ENCODE measurements at regions not wholly inside any gene's neighbourhood (a gene's known extent, or its start where the extent isn't known, plus 50 kb on each side); places are given as distances from the start of the nearest gene placed in this dataset.

- TF ChIP-seq PREB (CRISPR knock-in tag; IDR thresholded peaks at IDR 0.05) (no peak), USF2 (IDR thresholded peaks at IDR 0.05; ENCODE audit: low read depth, low read length) (no peak), USF2 (CRISPR knock-in tag; IDR thresholded peaks at IDR 0.05; ENCODE audit: borderline replicate concordance) (no peak), ZNF569 (CRISPR knock-in tag; IDR thresholded peaks at IDR 0.05; ENCODE audit: borderline replicate concordance) (no peak), ZSCAN29 (CRISPR knock-in tag; conservative IDR thresholded peaks at IDR 0.05) (no peak), ETV5 (CRISPR knock-in tag; IDR thresholded peaks at IDR 0.05; ENCODE audit: borderline replicate concordance) (no peak), CREB1 (IDR thresholded peaks at IDR 0.05) (no peak), CREB1 (CRISPR knock-in tag; IDR thresholded peaks at IDR 0.05) (no peak), ATF1 (CRISPR knock-in tag; IDR thresholded peaks at IDR 0.05) (no peak), ZNF274 (CRISPR knock-in tag; IDR thresholded peaks at IDR 0.05) (no peak)
Observed at GRCh38 chr4:141860974-141861373, 224.6 kb downstream of the IL15 start.
